C4-2B (cell line): ENCODE measurements at regions not wholly inside any gene's neighbourhood (a gene's known extent, or its start where the extent isn't known, plus 50 kb on each side); places are given as distances from the start of the nearest gene placed in this dataset.

Source experiments
- H3K27ac ChIP-seq: fragments of 450-650 bp; 2 replicates; pipeline ENCODE4 v1.5.1; 2017
- ZFX ChIP-seq: fragments of 450-650 bp; IDR thresholded peaks from 2 replicates; pipeline ENCODE4 v1.6.1; 2017
- TF ChIP-seq, protein P1 (sequence below): fragments of 450-650 bp; conservative IDR thresholded peaks from 2 replicates; pipeline ENCODE4 v1.5.1; 2017; ENCODE audit warnings: mild to moderate bottlenecking

- H3K27ac ChIP-seq: no peak overlapping the region
- TF ChIP-seq, protein P1, sequence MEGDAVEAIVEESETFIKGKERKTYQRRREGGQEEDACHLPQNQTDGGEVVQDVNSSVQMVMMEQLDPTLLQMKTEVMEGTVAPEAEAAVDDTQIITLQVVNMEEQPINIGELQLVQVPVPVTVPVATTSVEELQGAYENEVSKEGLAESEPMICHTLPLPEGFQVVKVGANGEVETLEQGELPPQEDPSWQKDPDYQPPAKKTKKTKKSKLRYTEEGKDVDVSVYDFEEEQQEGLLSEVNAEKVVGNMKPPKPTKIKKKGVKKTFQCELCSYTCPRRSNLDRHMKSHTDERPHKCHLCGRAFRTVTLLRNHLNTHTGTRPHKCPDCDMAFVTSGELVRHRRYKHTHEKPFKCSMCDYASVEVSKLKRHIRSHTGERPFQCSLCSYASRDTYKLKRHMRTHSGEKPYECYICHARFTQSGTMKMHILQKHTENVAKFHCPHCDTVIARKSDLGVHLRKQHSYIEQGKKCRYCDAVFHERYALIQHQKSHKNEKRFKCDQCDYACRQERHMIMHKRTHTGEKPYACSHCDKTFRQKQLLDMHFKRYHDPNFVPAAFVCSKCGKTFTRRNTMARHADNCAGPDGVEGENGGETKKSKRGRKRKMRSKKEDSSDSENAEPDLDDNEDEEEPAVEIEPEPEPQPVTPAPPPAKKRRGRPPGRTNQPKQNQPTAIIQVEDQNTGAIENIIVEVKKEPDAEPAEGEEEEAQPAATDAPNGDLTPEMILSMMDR: no peak
- TF ChIP-seq ZFX: no peak
Observed at GRCh38 chr13:74299721-74300120, 165.5 kb upstream of the KLF12 start.

- no peak overlapping the region for H3K27ac ChIP-seq
- TF ChIP-seq ZFX: no peak
- TF ChIP-seq, protein P1: no peak
Observed at GRCh38 chr13:74298923-74299322, 164.7 kb upstream of the KLF12 start.

- no peak overlapping the region for H3K27ac ChIP-seq
Observed at GRCh38 chr13:74289861-74290773, 155.9 kb upstream of the KLF12 start.

GRCh38 chr13:74289107-74289506 lies 154.9 kb upstream of the KLF12 start:
- TF ChIP-seq, protein P1: no peak
- TF ChIP-seq ZFX: no peak
- no peak overlapping the region for H3K27ac ChIP-seq

More at GRCh38 chr13:74289861-74290773, 155.9 kb upstream of the KLF12 start:
- no peak for TF ChIP-seq ZFX
- TF ChIP-seq, protein P1: no peak

DNA sequence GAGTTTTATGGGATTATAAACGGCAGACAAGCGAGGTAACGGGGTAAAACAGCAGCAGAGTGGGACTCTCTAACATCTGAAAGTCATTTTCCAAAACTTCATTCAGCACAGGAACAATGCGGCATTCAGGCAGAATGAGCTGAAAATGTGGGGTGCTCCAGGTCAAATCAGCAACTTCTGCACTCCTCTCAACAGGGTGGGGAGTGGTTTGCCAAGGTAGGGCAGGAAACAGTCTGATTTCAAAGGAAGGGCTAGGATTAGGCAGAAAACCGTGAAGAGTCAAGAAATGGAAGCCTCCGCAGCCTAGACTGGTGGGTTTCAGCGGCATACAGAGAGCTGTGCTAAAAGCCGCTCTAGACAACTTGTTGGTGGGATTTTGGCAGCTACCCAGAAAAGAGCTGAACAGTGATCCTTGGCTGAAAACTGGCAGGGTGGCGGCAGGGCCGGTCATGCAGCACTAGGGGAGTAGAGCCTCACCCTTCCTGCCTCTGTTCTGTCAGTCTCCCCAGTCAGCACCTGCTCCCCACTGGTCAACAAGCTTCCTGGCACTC lies 154.2 kb upstream of the KLF12 start:
- H3K27ac ChIP-seq: no peak overlapping the region
- no peak for TF ChIP-seq ZFX
- TF ChIP-seq, protein P1: no peak

- no peak overlapping the region for H3K27ac ChIP-seq
- TF ChIP-seq ZFX: no peak
- TF ChIP-seq, protein P1: no peak
Observed at GRCh38 chr13:74287724-74288169, 153.5 kb upstream of the KLF12 start.
